GM21786 (cell line): ENCODE measurements at regions not wholly inside any gene's neighbourhood (a gene's known extent, or its start where the extent isn't known, plus 50 kb on each side); places are given as distances from the start of the nearest gene placed in this dataset.
"Not testable (repeated sequence)": the region's sequence is repeated elsewhere in the genome, so short reads cannot be mapped to it uniquely, and the experiment has no call there.

Experiments used
- ATAC-seq: cut with Tn5 transposase; IDR thresholded peaks from one replicate; pipeline ENCODE4 v1.9.1; 2021; ENCODE audit not compliant: unreplicated experiment

GRCh38 chr4:137405833-137406232, 126.5 kb downstream of the PCDH18 start:
- ATAC-seq, result not testable (repeated sequence)

- ATAC-seq, result no peak
These were observed 138.3 kb downstream of the PCDH18 start for GRCh38 chr4:137394018-137394417.

GRCh38 chr4:137393044-137393443, 139.2 kb downstream of the PCDH18 start:
- ATAC-seq, result no peak

GRCh38 chr4:137390707-137391106, 141.6 kb downstream of the PCDH18 start:
- ATAC-seq, result no peak

GRCh38 chr4:137389911-137390520, 142.3 kb downstream of the PCDH18 start:
- no peak for ATAC-seq

GRCh38 chr4:137387924-137388323, 144.4 kb downstream of the PCDH18 start:
- ATAC-seq, result no peak

GRCh38 chr4:137384476-137384875, 147.8 kb downstream of the PCDH18 start:
- no peak for ATAC-seq

GRCh38 chr4:137378821-137379220, 153.5 kb downstream of the PCDH18 start:
- ATAC-seq, result no peak

GRCh38 chr4:137378393-137378792, 153.9 kb downstream of the PCDH18 start:
- ATAC-seq, result no peak

GRCh38 chr4:137376312-137376711, 156.0 kb downstream of the PCDH18 start:
- ATAC-seq, result no peak

GRCh38 chr4:137375111-137375850, 157.0 kb downstream of the PCDH18 start:
- no peak for ATAC-seq

GRCh38 chr4:137370679-137371078, 161.6 kb downstream of the PCDH18 start:
- ATAC-seq, result no peak

GRCh38 chr4:137370206-137370633, 162.1 kb downstream of the PCDH18 start:
- ATAC-seq, result no peak

GRCh38 chr4:137367620-137368019, 164.7 kb downstream of the PCDH18 start:
- no peak for ATAC-seq

- ATAC-seq, result no peak
These were observed 168.8 kb downstream of the PCDH18 start for GRCh38 chr4:137363496-137363895.

- no peak for ATAC-seq
These were observed 170.4 kb downstream of the PCDH18 start for GRCh38 chr4:137361756-137362470.

GRCh38 chr4:137360761-137361160, 171.5 kb downstream of the PCDH18 start:
- ATAC-seq, result no peak

GRCh38 chr4:137359691-137360315, 172.5 kb downstream of the PCDH18 start:
- ATAC-seq, result no peak

GRCh38 chr4:137354562-137354961, 177.7 kb downstream of the PCDH18 start:
- not testable (repeated sequence) for ATAC-seq

- no peak for ATAC-seq
These were observed 184.9 kb downstream of the PCDH18 start for GRCh38 chr4:137347371-137347770.

- no peak for ATAC-seq
These were observed 186.7 kb downstream of the PCDH18 start for GRCh38 chr4:137345597-137345996.
